ENCODE measurements at regions not wholly inside any gene's neighbourhood (a gene's known extent, or its start where the extent isn't known, plus 50 kb on each side); places are given as distances from the start of the nearest gene placed in this dataset.

DNA sequence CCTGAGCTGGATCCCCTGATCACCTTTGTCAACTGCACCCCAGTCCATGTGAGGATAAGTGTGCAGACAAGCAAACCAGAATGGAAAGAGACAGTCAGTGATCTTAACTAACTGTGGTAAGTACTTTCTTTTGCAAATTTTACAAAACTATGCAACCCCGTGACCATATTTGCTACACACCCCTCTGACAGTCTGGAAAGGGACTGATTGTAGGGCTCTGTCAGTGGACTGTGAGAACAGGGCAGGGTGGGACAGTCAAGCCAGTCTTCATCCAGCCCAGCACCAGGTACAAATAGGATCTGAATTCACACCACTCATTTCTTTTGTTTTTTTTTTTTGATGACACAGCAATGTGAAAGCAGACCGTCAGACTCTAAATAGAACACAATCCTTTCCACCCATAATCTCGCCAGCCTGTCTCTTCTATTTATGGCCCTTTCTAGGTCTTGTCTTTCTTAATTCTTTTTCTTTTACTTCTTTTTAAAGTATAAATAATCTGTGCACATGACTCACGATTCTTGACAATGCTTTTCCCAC, 165.6 kb downstream of the ARL6IP6 start:
- H3K4me3 ChIP-seq: no peak overlapping the region
- ATAC-seq: no peak

More for the DNA sequence above, 165.6 kb downstream of the ARL6IP6 start:
- H3K9me2 ChIP-seq (ENCODE audit: insufficient read depth): peaks cover 4% of the 10 kb centered on the region
- no peaks in the 10 kb centered on the region for H3F3A ChIP-seq (replicated peaks; ENCODE audit: low read depth)
- H3K36me3 ChIP-seq (ENCODE audit: insufficient read depth): no peaks in the 10 kb centered on the region
- H3K27ac ChIP-seq (ENCODE audit: low read depth): no peak overlapping the region
- Mint-ChIP-seq H3K9me3 (no peaks in the 10 kb centered on the region), H3K4me3 (no peak overlapping the region), H3K4me1 (no peaks in the 10 kb centered on the region), H3K36me3 (ENCODE audit: low read depth) (no peaks in the 10 kb centered on the region), H3K27ac (no peak overlapping the region), H3K27me3 (ENCODE audit: insufficient read depth, low read depth, poor library complexity) (peaks cover 3% of the 10 kb centered on the region)
- H3K27me3 ChIP-seq (ENCODE audit: insufficient read depth): no peaks in the 10 kb centered on the region
- peak overlapping the region; percentile 19; the same call in 1 of the 2 replicates for H2AFZ ChIP-seq
- H3K4me2 ChIP-seq: no peak overlapping the region
- TF ChIP-seq POLR2AphosphoS5 (IDR thresholded peaks at IDR 0.05; ENCODE audit: low read depth): no peak
- no peak for TF ChIP-seq EZH2phosphoT487 (IDR thresholded peaks at IDR 0.05; ENCODE audit: unreplicated experiment)
- no peak for TF ChIP-seq EZH2 (IDR thresholded peaks at IDR 0.05; ENCODE audit: low read depth, unreplicated experiment)
- TF ChIP-seq, protein P1, sequence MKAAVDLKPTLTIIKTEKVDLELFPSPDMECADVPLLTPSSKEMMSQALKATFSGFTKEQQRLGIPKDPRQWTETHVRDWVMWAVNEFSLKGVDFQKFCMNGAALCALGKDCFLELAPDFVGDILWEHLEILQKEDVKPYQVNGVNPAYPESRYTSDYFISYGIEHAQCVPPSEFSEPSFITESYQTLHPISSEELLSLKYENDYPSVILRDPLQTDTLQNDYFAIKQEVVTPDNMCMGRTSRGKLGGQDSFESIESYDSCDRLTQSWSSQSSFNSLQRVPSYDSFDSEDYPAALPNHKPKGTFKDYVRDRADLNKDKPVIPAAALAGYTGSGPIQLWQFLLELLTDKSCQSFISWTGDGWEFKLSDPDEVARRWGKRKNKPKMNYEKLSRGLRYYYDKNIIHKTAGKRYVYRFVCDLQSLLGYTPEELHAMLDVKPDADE (IDR thresholded peaks at IDR 0.05): no peak
- TF ChIP-seq ZNF462 (CRISPR knock-in tag; IDR thresholded peaks at IDR 0.05): no peak
- no peak for TF ChIP-seq CREB1 (CRISPR knock-in tag; IDR thresholded peaks at IDR 0.05; ENCODE audit: low read depth)
- TF ChIP-seq REST (IDR thresholded peaks at IDR 0.05; ENCODE audit: unreplicated experiment): no peak
- no peak for TF ChIP-seq JUNB (IDR thresholded peaks at IDR 0.05; ENCODE audit: unreplicated experiment)
- no peak for TF ChIP-seq STAT1 (IDR thresholded peaks at IDR 0.05; ENCODE audit: unreplicated experiment)
- TF ChIP-seq NANOG (IDR thresholded peaks at IDR 0.05; ENCODE audit: borderline replicate concordance): no peak
- TF ChIP-seq, protein P2, sequence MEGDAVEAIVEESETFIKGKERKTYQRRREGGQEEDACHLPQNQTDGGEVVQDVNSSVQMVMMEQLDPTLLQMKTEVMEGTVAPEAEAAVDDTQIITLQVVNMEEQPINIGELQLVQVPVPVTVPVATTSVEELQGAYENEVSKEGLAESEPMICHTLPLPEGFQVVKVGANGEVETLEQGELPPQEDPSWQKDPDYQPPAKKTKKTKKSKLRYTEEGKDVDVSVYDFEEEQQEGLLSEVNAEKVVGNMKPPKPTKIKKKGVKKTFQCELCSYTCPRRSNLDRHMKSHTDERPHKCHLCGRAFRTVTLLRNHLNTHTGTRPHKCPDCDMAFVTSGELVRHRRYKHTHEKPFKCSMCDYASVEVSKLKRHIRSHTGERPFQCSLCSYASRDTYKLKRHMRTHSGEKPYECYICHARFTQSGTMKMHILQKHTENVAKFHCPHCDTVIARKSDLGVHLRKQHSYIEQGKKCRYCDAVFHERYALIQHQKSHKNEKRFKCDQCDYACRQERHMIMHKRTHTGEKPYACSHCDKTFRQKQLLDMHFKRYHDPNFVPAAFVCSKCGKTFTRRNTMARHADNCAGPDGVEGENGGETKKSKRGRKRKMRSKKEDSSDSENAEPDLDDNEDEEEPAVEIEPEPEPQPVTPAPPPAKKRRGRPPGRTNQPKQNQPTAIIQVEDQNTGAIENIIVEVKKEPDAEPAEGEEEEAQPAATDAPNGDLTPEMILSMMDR (conservative IDR thresholded peaks at IDR 0.05; ENCODE audit: low read depth in 2 of 2): no peak
- TF ChIP-seq ZNF114 (CRISPR knock-in tag; IDR thresholded peaks at IDR 0.05): no peak
- no peak for TF ChIP-seq ZNF331 (CRISPR knock-in tag; IDR thresholded peaks at IDR 0.05; ENCODE audit: low read depth)
- H3K4me1 ChIP-seq (ENCODE audit: insufficient read depth): no peaks in the 10 kb centered on the region
- H4K20me1 ChIP-seq (replicated peaks; ENCODE audit: insufficient read depth): no peaks in the 10 kb centered on the region
- no peak for DNase-seq (ENCODE audit: low spot score)
- H3K79me2 ChIP-seq (replicated peaks; ENCODE audit: insufficient read depth): no peaks in the 10 kb centered on the region

Data from GM23338 (cell line).